ENCODE measurements at regions not wholly inside any gene's neighbourhood (a gene's known extent, or its start where the extent isn't known, plus 50 kb on each side); places are given as distances from the start of the nearest gene placed in this dataset.

- Histone ChIP-seq H3K27ac (no peak overlapping the region), H3K27me3 (no peaks in the 10 kb centered on the region), H3K4me3 (no peak overlapping the region), H3K9me3 (no peaks in the 10 kb centered on the region), H3K36me3 (no peaks in the 10 kb centered on the region), H3K4me1 (no peaks in the 10 kb centered on the region)
- intact Hi-C loops (cut with DNase I; ENCODE audit: low total_unique reads) = no loop called here
- DNase-seq = no peak
- TF ChIP-seq POLR2A (IDR thresholded peaks at IDR 0.05) = no peak
- TF ChIP-seq CTCF (IDR thresholded peaks at IDR 0.05) = no peak
Measured at GRCh38 chr20:61066526-61066925, 185.5 kb upstream of the CDH4 start.

DNA sequence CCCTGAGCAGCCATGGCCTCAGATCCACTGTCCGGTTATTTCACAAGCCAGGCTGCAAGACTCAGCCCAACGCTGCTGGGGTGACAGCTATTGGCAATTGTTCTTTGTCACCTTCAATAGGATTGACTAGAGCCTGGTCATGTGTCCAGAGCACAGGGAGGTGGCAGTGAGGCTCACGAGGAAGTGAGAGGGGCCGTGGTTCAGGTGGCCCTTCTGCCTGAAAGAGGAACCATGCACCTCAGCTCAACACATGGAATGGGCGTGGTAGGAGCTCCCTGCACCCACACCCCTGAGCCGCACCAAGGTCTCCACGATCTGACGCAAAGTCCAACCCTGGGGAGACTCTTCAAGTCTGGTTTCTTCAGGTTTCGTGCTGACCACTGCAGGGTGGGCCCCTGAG, 184.8 kb upstream of the CDH4 start:
- intact Hi-C loops (cut with DNase I; ENCODE audit: low total_unique reads) = no loop called here
- no peak overlapping the region for H3K27ac ChIP-seq
- no peak for DNase-seq
- no peaks in the 10 kb centered on the region for H3K36me3 ChIP-seq
- H3K4me3 ChIP-seq = no peak overlapping the region
- no peaks in the 10 kb centered on the region for H3K9me3 ChIP-seq
- TF ChIP-seq CTCF (IDR thresholded peaks at IDR 0.05) = no peak
- no peak for TF ChIP-seq POLR2A (IDR thresholded peaks at IDR 0.05)
- no peaks in the 10 kb centered on the region for H3K4me1 ChIP-seq
- no peaks in the 10 kb centered on the region for H3K27me3 ChIP-seq

GRCh38 chr20:61072398-61072797, 179.7 kb upstream of the CDH4 start:
- Histone ChIP-seq H3K4me1 (no peaks in the 10 kb centered on the region), H3K27me3 (no peaks in the 10 kb centered on the region), H3K4me3 (no peak overlapping the region), H3K9me3 (no peaks in the 10 kb centered on the region), H3K36me3 (no peaks in the 10 kb centered on the region), H3K27ac (no peak overlapping the region)
- no peak for DNase-seq
- no peak for TF ChIP-seq CTCF (IDR thresholded peaks at IDR 0.05)
- TF ChIP-seq POLR2A (IDR thresholded peaks at IDR 0.05) = no peak
- intact Hi-C loops (cut with DNase I; ENCODE audit: low total_unique reads) = no loop called here

DNA sequence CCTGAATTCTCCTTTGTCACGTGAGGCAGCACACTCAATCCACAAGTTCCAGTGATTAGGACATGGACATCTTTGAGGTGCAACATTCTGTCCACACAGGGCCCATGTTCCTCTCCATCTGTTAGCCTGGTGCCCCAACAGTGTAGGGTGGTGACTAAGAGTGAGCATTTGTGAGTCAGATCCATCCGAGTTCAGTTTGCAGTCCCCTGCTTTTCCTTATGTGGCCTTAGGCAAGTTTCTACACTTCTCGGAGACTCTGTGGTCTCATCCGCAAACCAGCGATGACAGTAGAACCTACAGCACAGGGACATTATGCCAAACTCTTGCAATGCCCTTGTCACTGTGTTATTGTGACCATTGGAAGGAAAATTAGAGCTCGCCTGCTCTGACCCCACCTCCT, 178.7 kb upstream of the CDH4 start:
- Histone ChIP-seq H3K9me3 (no peaks in the 10 kb centered on the region), H3K4me1 (no peaks in the 10 kb centered on the region), H3K4me3 (no peak overlapping the region), H3K27ac (no peak overlapping the region), H3K36me3 (no peaks in the 10 kb centered on the region), H3K27me3 (no peaks in the 10 kb centered on the region)
- TF ChIP-seq CTCF (IDR thresholded peaks at IDR 0.05) = no peak
- no peak for TF ChIP-seq POLR2A (IDR thresholded peaks at IDR 0.05)
- DNase-seq = no peak
- intact Hi-C loops (cut with DNase I; ENCODE audit: low total_unique reads) = no loop called here

DNA sequence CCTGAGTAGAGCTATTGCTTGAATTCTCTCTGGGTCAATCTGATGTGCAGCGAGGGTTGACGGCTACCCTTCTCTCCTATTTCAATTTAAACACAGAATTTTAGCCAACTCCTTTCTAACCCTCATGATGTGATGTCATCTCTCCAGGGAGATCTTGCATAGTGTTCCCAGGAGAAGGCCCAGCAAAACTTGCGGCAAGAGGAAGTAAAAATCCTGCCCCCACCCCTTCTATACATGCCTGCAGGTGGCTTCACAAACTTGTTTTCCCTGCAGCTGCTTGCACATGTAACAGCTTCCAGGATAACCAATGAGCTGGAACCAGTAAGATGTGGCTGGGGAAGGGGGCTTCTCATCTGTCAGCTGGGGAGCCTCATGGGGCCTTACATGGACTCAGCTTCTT, 169.3 kb upstream of the CDH4 start:
- Histone ChIP-seq H3K27ac (no peak overlapping the region), H3K27me3 (no peaks in the 10 kb centered on the region), H3K9me3 (no peaks in the 10 kb centered on the region), H3K4me1 (no peaks in the 10 kb centered on the region), H3K4me3 (no peak overlapping the region), H3K36me3 (no peaks in the 10 kb centered on the region)
- TF ChIP-seq CTCF (IDR thresholded peaks at IDR 0.05) (no peak), POLR2A (IDR thresholded peaks at IDR 0.05) (no peak)
- intact Hi-C loops (cut with DNase I; ENCODE audit: low total_unique reads) = no loop called here
- no peak for DNase-seq

All from uterus (tissue), 3 donors.